ENCODE measurements at regions not wholly inside any gene's neighbourhood (a gene's known extent, or its start where the extent isn't known, plus 50 kb on each side); places are given as distances from the start of the nearest gene placed in this dataset.
"Not testable (repeated sequence)": the region's sequence is repeated elsewhere in the genome, so short reads cannot be mapped to it uniquely, and the experiment has no call there.

- WGBS (ENCODE audit: insufficient coverage) = 10% methylated on average over 5 of the region's 7 CpGs
- Histone ChIP-seq H3K27ac (ENCODE audit: low read depth in 1 of 2, low read length in 2 of 2) (no peak overlapping the region), H3K4me3 (replicated peaks in 1 of 3; ENCODE audit: low read depth in 2 of 3, low read length in 3 of 3) (no peak overlapping the region), H3K9ac (ENCODE audit: insufficient read depth, low read length, poor library complexity, severe bottlenecking) (no peak overlapping the region), H3K4me2 (replicated peaks; ENCODE audit: extremely low read depth, low read length, poor library complexity, severe bottlenecking) (no peak overlapping the region), H3K36me3 (replicated peaks in 1 of 2; ENCODE audit: control insufficient read depth in 1 of 2, insufficient read depth in 2 of 2, low read length in 2 of 2) (no peaks in the 10 kb centered on the region), H3K4me1 (ENCODE audit: control insufficient read depth in 1 of 2, insufficient read depth in 2 of 2, low read length in 2 of 2) (no peaks in the 10 kb centered on the region), H2AFZ (ENCODE audit: insufficient read depth, low read depth, low read length, poor library complexity, severe bottlenecking) (no peak overlapping the region), H4K20me1 (ENCODE audit: insufficient read depth, low read length) (no peaks in the 10 kb centered on the region), H3K79me2 (ENCODE audit: insufficient read depth, low read length) (no peaks in the 10 kb centered on the region), H3K9me3 (replicated peaks in 1 of 2; ENCODE audit: control insufficient read depth in 1 of 2, insufficient read depth in 1 of 2, low read length in 2 of 2) (peaks cover 14 to 24% of the 10 kb centered on the region in 2 donors), H3K27me3 (ENCODE audit: control insufficient read depth in 2 of 2, insufficient read depth in 2 of 2, low read length in 2 of 2) (no peaks in the 10 kb centered on the region)
- Mint-ChIP-seq H3K4me3 (no peak overlapping the region), H3K36me3 (no peaks in the 10 kb centered on the region), H3K27ac (no peak overlapping the region), H3K4me1 (no peaks in the 10 kb centered on the region), H3K27me3 (ENCODE audit: low read depth in 3 of 3) (no peaks in the 10 kb centered on the region), H3K9me3 (peaks cover 0 to 23% (median 4%) of the 10 kb centered on the region in 7 donors)
- intact Hi-C loops (cut with micrococcal nuclease) = no loop called here
- DNase-seq = no peak
- TF ChIP-seq, protein P1, sequence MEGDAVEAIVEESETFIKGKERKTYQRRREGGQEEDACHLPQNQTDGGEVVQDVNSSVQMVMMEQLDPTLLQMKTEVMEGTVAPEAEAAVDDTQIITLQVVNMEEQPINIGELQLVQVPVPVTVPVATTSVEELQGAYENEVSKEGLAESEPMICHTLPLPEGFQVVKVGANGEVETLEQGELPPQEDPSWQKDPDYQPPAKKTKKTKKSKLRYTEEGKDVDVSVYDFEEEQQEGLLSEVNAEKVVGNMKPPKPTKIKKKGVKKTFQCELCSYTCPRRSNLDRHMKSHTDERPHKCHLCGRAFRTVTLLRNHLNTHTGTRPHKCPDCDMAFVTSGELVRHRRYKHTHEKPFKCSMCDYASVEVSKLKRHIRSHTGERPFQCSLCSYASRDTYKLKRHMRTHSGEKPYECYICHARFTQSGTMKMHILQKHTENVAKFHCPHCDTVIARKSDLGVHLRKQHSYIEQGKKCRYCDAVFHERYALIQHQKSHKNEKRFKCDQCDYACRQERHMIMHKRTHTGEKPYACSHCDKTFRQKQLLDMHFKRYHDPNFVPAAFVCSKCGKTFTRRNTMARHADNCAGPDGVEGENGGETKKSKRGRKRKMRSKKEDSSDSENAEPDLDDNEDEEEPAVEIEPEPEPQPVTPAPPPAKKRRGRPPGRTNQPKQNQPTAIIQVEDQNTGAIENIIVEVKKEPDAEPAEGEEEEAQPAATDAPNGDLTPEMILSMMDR (IDR thresholded peaks at IDR 0.05) = no peak
Observed at GRCh38 chr15:19973718-19974117, 567.9 kb downstream of the GOLGA6L6 start.

DNA sequence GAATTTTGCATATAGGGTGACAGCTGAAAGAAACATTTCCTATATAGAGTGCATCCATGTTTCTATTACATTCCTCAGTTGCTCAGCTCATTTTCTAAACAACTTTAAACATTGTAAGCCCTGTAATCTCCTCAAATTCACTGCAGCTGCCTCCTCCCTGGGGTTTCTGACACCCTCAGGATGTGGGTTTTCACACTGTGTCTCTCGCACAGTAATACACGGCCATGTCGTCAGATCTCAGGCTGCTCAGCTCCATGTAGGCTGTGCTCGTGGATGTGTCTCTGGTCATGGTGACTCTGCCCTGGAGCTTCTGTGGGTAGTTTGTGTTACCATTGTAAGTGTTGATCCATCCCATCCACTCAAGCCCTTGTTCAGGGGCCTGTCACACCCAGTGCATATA lies 569.0 kb downstream of the GOLGA6L6 start:
- H3K27ac ChIP-seq (ENCODE audit: low read depth in 1 of 2, low read length in 2 of 2); H3K27ac Mint-ChIP-seq: not testable (repeated sequence)

DNA sequence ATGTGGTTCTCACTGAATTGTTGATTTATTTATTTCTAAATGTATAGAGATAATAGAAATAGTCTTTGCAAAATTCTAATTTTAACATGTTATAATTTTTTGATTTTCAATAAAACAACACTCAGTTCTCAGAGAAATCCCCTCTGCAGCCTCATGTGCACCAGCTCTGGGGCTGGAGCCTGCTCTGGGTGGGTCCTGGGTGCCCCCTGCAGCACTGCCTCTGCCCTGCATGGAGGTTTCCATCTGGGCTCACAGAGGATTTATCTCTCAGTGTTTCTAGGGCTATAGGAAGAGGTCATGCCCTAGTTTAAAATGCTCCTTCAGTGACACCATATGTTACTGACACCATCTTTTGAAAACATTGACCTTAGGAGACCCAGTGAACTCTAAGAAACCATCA lies 576.0 kb downstream of the GOLGA6L6 start:
- H2AFZ ChIP-seq (ENCODE audit: insufficient read depth, low read depth, low read length, poor library complexity, severe bottlenecking); H3K79me2 ChIP-seq (ENCODE audit: insufficient read depth, low read length); H4K20me1 ChIP-seq (ENCODE audit: insufficient read depth, low read length); H3K4me1 Mint-ChIP-seq; H3K27ac Mint-ChIP-seq; intact Hi-C loops (cut with micrococcal nuclease); H3K9ac ChIP-seq (ENCODE audit: insufficient read depth, low read length, poor library complexity, severe bottlenecking); H3K4me2 ChIP-seq (replicated peaks; ENCODE audit: extremely low read depth, low read length, poor library complexity, severe bottlenecking); H3K36me3 ChIP-seq (replicated peaks in 1 of 2; ENCODE audit: control insufficient read depth in 1 of 2, insufficient read depth in 2 of 2, low read length in 2 of 2); H3K27me3 Mint-ChIP-seq (ENCODE audit: low read depth in 3 of 3); H3K4me3 Mint-ChIP-seq; H3K36me3 Mint-ChIP-seq; H3K4me1 ChIP-seq (ENCODE audit: control insufficient read depth in 1 of 2, insufficient read depth in 2 of 2, low read length in 2 of 2); H3K27me3 ChIP-seq (ENCODE audit: control insufficient read depth in 2 of 2, insufficient read depth in 2 of 2, low read length in 2 of 2); DNase-seq; H3K4me3 ChIP-seq (replicated peaks in 1 of 3; ENCODE audit: low read depth in 2 of 3, low read length in 3 of 3); H3K27ac ChIP-seq (ENCODE audit: low read depth in 1 of 2, low read length in 2 of 2): not testable (repeated sequence)
- peaks cover 0 to 21% (median 7%) of the 10 kb centered on the region in 7 donors for H3K9me3 Mint-ChIP-seq
- H3K9me3 ChIP-seq (replicated peaks in 1 of 2; ENCODE audit: control insufficient read depth in 1 of 2, insufficient read depth in 1 of 2, low read length in 2 of 2) = peaks cover 5 to 12% of the 10 kb centered on the region in 2 donors

More for the DNA sequence above, 569.0 kb downstream of the GOLGA6L6 start:
- H3K4me3 Mint-ChIP-seq; H3K9ac ChIP-seq (ENCODE audit: insufficient read depth, low read length, poor library complexity, severe bottlenecking); H3K4me3 ChIP-seq (replicated peaks in 1 of 3; ENCODE audit: low read depth in 2 of 3, low read length in 3 of 3); H3K4me2 ChIP-seq (replicated peaks; ENCODE audit: extremely low read depth, low read length, poor library complexity, severe bottlenecking); H3K4me1 Mint-ChIP-seq; intact Hi-C loops (cut with micrococcal nuclease); H2AFZ ChIP-seq (ENCODE audit: insufficient read depth, low read depth, low read length, poor library complexity, severe bottlenecking); H3K79me2 ChIP-seq (ENCODE audit: insufficient read depth, low read length); DNase-seq; H3K27me3 ChIP-seq (ENCODE audit: control insufficient read depth in 2 of 2, insufficient read depth in 2 of 2, low read length in 2 of 2); H3K4me1 ChIP-seq (ENCODE audit: control insufficient read depth in 1 of 2, insufficient read depth in 2 of 2, low read length in 2 of 2); H3K36me3 Mint-ChIP-seq; H3K36me3 ChIP-seq (replicated peaks in 1 of 2; ENCODE audit: control insufficient read depth in 1 of 2, insufficient read depth in 2 of 2, low read length in 2 of 2); H3K27me3 Mint-ChIP-seq (ENCODE audit: low read depth in 3 of 3); H4K20me1 ChIP-seq (ENCODE audit: insufficient read depth, low read length): not testable (repeated sequence)
- peaks cover 14 to 25% of the 10 kb centered on the region in 2 donors for H3K9me3 ChIP-seq (replicated peaks in 1 of 2; ENCODE audit: control insufficient read depth in 1 of 2, insufficient read depth in 1 of 2, low read length in 2 of 2)
- H3K9me3 Mint-ChIP-seq = peaks cover 0 to 20% (median 4%) of the 10 kb centered on the region in 7 donors
- 28% methylated on average over 4 of the region's 4 CpGs for WGBS (ENCODE audit: insufficient coverage)

DNA sequence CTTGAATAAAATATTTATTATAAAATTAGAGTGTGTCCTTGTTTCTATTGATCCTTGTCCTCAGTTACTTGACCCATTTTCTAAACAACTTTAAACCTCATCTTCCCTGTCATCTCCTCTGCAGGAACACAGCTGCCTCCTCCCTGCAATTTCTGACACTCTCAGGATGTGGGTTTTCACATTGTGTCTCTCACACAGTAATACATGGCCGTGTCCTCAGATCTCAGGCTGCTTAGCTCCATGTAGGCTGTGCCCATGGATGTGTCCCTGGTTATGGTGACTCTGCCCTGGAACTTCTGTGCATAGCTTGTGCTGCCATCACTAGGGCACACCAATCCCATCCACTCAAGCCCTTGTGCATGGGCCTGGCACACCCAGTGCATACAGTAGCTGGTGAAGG lies 577.1 kb downstream of the GOLGA6L6 start:
- 83% methylated on average over 1 of the region's 1 CpG for WGBS (ENCODE audit: insufficient coverage)
- peaks cover 0 to 29% (median 9%) of the 10 kb centered on the region in 7 donors for H3K9me3 Mint-ChIP-seq
- DNase-seq; H3K4me1 ChIP-seq (ENCODE audit: control insufficient read depth in 1 of 2, insufficient read depth in 2 of 2, low read length in 2 of 2); H3K27me3 ChIP-seq (ENCODE audit: control insufficient read depth in 2 of 2, insufficient read depth in 2 of 2, low read length in 2 of 2); H2AFZ ChIP-seq (ENCODE audit: insufficient read depth, low read depth, low read length, poor library complexity, severe bottlenecking); H3K27ac ChIP-seq (ENCODE audit: low read depth in 1 of 2, low read length in 2 of 2); H3K4me3 Mint-ChIP-seq; H3K9me3 ChIP-seq (replicated peaks in 1 of 2; ENCODE audit: control insufficient read depth in 1 of 2, insufficient read depth in 1 of 2, low read length in 2 of 2); H3K4me2 ChIP-seq (replicated peaks; ENCODE audit: extremely low read depth, low read length, poor library complexity, severe bottlenecking); intact Hi-C loops (cut with micrococcal nuclease); H3K27ac Mint-ChIP-seq; H3K4me3 ChIP-seq (replicated peaks in 1 of 3; ENCODE audit: low read depth in 2 of 3, low read length in 3 of 3); H3K9ac ChIP-seq (ENCODE audit: insufficient read depth, low read length, poor library complexity, severe bottlenecking); H4K20me1 ChIP-seq (ENCODE audit: insufficient read depth, low read length); H3K27me3 Mint-ChIP-seq (ENCODE audit: low read depth in 3 of 3); H3K79me2 ChIP-seq (ENCODE audit: insufficient read depth, low read length); H3K36me3 ChIP-seq (replicated peaks in 1 of 2; ENCODE audit: control insufficient read depth in 1 of 2, insufficient read depth in 2 of 2, low read length in 2 of 2); H3K4me1 Mint-ChIP-seq; H3K36me3 Mint-ChIP-seq: not testable (repeated sequence)

Data from CD14-positive monocyte (primary cell).